ENCODE measurements at regions not wholly inside any gene's neighbourhood (a gene's known extent, or its start where the extent isn't known, plus 50 kb on each side); places are given as distances from the start of the nearest gene placed in this dataset.

DNA sequence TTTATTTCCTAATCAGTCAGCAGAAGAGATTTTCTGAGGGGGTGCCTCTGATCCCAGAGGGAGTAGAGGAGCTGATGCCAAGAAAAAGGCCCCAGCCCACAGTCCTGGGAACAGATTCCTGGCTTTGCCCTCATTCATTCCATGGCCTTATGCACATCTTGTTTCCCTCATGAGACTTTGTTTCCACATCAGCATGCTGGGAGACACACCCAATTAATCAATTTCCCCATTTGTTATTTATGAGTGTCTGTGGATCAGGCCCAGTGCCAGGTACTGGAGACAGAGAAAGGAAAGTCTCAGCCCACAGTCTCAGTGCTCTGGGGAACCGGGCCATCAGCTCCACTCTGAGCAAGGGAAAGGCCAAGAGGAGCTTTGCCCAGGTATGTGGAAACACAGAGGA, 496.2 kb upstream of the ZMIZ1 start:
- TF ChIP-seq SUZ12 (IDR thresholded peaks at IDR 0.05; ENCODE audit: extremely low read depth, insufficient read depth, insufficient read length) (no peak), ZNF274 (IDR thresholded peaks at IDR 0.05; ENCODE audit: low read depth, low read length) (no peak), YY1 (IDR thresholded peaks at IDR 0.05; ENCODE audit: insufficient read depth, insufficient read length) (no peak)

DNA sequence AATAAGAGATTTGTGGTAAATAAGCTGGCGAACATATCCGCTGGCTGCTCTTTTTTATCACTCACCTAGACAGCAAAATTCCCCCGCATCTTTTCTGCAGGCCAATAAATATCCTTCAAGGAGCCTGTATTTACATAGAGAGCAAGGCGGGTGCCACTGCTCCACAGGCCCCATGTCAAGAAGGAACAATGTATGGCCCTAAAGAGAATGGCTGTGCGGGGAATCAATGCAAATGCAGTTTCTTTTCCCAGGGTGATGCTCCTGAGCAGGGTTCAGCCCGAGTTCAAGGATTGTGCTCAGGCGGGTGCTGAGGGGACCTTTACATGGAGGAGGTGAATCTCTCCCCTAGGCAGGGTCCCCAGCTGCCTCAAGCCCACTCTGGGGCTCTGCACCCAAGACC, 494.2 kb upstream of the ZMIZ1 start:
- no peak overlapping the region for H3K9ac ChIP-seq (ENCODE audit: insufficient read length, low read depth)
- peaks cover 3% of the 10 kb centered on the region for H3K27me3 ChIP-seq (ENCODE audit: insufficient read depth, insufficient read length)
- no peak for TF ChIP-seq SUZ12 (IDR thresholded peaks at IDR 0.05; ENCODE audit: extremely low read depth, insufficient read depth, insufficient read length)
- no peak for TF ChIP-seq YY1 (IDR thresholded peaks at IDR 0.05; ENCODE audit: insufficient read depth, insufficient read length)
- TF ChIP-seq ZNF274 (IDR thresholded peaks at IDR 0.05; ENCODE audit: low read depth, low read length), result no peak
- H3K4me3 ChIP-seq (ENCODE audit: insufficient read length, low read depth), result no peak overlapping the region
- no peak for DNase-seq (ENCODE audit: low read depth, low spot score)
- peaks cover 2% of the 10 kb centered on the region for H3K4me1 ChIP-seq (ENCODE audit: insufficient read depth, insufficient read length)
- no peaks in the 10 kb centered on the region for H3K9me3 ChIP-seq (ENCODE audit: insufficient read depth, low read length)
- H3K36me3 ChIP-seq (ENCODE audit: insufficient read depth, insufficient read length, low read length), result no peaks in the 10 kb centered on the region

More for the DNA sequence above, 496.2 kb upstream of the ZMIZ1 start:
- no peak overlapping the region for H3K9ac ChIP-seq (ENCODE audit: insufficient read length, low read depth)
- no peaks in the 10 kb centered on the region for H3K36me3 ChIP-seq (ENCODE audit: insufficient read depth, insufficient read length, low read length)
- H3K27me3 ChIP-seq (ENCODE audit: insufficient read depth, insufficient read length), result peaks cover 3% of the 10 kb centered on the region
- H3K4me1 ChIP-seq (ENCODE audit: insufficient read depth, insufficient read length), result peaks cover 2% of the 10 kb centered on the region
- DNase-seq (ENCODE audit: low read depth, low spot score), result no peak
- no peaks in the 10 kb centered on the region for H3K9me3 ChIP-seq (ENCODE audit: insufficient read depth, low read length)
- H3K4me3 ChIP-seq (ENCODE audit: insufficient read length, low read depth), result no peak overlapping the region

DNA sequence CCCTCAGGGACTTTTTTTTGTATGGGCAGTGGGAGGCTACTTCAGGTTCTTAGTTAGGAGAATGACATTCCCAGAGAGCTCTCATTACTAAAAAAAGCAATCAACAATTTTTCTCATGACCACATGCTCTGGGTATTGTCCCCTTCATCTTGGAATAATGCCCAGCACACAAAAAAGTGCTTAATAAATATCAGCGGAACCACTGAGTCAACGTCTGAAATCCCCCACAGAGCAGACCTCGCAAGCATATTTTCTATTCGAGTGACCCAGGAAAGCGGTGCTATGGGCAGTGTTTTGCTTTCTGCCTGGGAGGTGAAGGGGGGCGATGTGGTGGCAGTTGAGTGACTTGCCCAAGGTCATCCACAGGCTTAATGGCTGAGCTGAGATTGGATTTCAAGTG, 493.4 kb upstream of the ZMIZ1 start:
- Histone ChIP-seq H3K36me3 (ENCODE audit: insufficient read depth, insufficient read length, low read length) (no peaks in the 10 kb centered on the region), H3K4me1 (ENCODE audit: insufficient read depth, insufficient read length) (peaks cover 2% of the 10 kb centered on the region), H3K9ac (ENCODE audit: insufficient read length, low read depth) (no peak overlapping the region), H3K9me3 (ENCODE audit: insufficient read depth, low read length) (no peaks in the 10 kb centered on the region), H3K4me3 (ENCODE audit: insufficient read length, low read depth) (no peak overlapping the region), H3K27me3 (ENCODE audit: insufficient read depth, insufficient read length) (no peaks in the 10 kb centered on the region)
- TF ChIP-seq SUZ12 (IDR thresholded peaks at IDR 0.05; ENCODE audit: extremely low read depth, insufficient read depth, insufficient read length) (no peak), ZNF274 (IDR thresholded peaks at IDR 0.05; ENCODE audit: low read depth, low read length) (no peak), YY1 (IDR thresholded peaks at IDR 0.05; ENCODE audit: insufficient read depth, insufficient read length) (no peak)
- DNase-seq (ENCODE audit: low read depth, low spot score), result no peak

DNA sequence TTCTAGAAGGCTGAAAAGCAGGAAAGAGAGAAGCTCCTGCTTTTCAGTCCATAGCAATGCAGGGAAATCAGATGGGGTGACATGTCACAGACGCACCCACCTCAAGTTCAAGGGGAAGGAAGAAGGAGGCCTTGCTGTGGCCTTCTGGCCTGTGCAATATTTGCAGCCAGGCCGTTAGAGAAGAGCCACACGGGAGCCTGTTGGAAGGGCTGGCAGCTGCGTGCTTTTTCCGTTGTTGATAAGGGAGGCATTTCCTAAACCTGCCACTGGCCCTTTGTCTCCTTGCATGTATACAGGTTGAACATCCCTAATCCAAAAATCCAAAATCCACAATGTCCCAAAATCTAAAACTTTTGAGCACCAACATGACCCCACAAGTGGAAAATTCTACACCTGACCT, 492.5 kb upstream of the ZMIZ1 start:
- peaks cover 2% of the 10 kb centered on the region for H3K4me1 ChIP-seq (ENCODE audit: insufficient read depth, insufficient read length)
- TF ChIP-seq YY1 (IDR thresholded peaks at IDR 0.05; ENCODE audit: insufficient read depth, insufficient read length), result no peak
- no peak for TF ChIP-seq ZNF274 (IDR thresholded peaks at IDR 0.05; ENCODE audit: low read depth, low read length)
- no peak for TF ChIP-seq SUZ12 (IDR thresholded peaks at IDR 0.05; ENCODE audit: extremely low read depth, insufficient read depth, insufficient read length)
- no peak overlapping the region for H3K9ac ChIP-seq (ENCODE audit: insufficient read length, low read depth)
- H3K4me3 ChIP-seq (ENCODE audit: insufficient read length, low read depth), result no peak overlapping the region
- no peaks in the 10 kb centered on the region for H3K36me3 ChIP-seq (ENCODE audit: insufficient read depth, insufficient read length, low read length)
- no peak for DNase-seq (ENCODE audit: low read depth, low spot score)
- H3K9me3 ChIP-seq (ENCODE audit: insufficient read depth, low read length), result no peaks in the 10 kb centered on the region
- no peaks in the 10 kb centered on the region for H3K27me3 ChIP-seq (ENCODE audit: insufficient read depth, insufficient read length)

DNA sequence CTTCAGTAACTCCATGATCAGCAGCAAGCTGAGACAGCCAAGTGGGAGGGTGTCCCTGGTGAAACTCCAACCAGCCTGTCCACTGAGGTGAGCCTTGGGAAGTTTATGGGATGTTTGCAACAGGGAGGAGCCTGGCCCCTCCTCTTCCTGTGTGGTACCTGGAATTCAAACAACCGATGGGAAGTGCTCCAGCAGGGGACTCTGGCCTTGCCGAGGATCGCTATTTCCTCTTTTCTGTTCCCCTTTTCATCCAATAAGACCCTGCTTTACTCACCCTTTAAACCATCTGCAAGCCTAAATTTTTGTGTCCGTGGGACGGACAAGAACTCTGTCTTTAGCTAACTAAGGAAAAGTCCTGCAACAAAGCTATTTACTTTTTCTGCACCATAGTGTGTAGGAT, 491.1 kb upstream of the ZMIZ1 start:
- TF ChIP-seq SUZ12 (IDR thresholded peaks at IDR 0.05; ENCODE audit: extremely low read depth, insufficient read depth, insufficient read length) (no peak), YY1 (IDR thresholded peaks at IDR 0.05; ENCODE audit: insufficient read depth, insufficient read length) (no peak), ZNF274 (IDR thresholded peaks at IDR 0.05; ENCODE audit: low read depth, low read length) (no peak)
- Histone ChIP-seq H3K27me3 (ENCODE audit: insufficient read depth, insufficient read length) (no peaks in the 10 kb centered on the region), H3K36me3 (ENCODE audit: insufficient read depth, insufficient read length, low read length) (no peaks in the 10 kb centered on the region), H3K4me3 (ENCODE audit: insufficient read length, low read depth) (no peak overlapping the region), H3K4me1 (ENCODE audit: insufficient read depth, insufficient read length) (peaks cover 2% of the 10 kb centered on the region), H3K9me3 (ENCODE audit: insufficient read depth, low read length) (no peaks in the 10 kb centered on the region), H3K9ac (ENCODE audit: insufficient read length, low read depth) (no peak overlapping the region)
- DNase-seq (ENCODE audit: low read depth, low spot score), result no peak

DNA sequence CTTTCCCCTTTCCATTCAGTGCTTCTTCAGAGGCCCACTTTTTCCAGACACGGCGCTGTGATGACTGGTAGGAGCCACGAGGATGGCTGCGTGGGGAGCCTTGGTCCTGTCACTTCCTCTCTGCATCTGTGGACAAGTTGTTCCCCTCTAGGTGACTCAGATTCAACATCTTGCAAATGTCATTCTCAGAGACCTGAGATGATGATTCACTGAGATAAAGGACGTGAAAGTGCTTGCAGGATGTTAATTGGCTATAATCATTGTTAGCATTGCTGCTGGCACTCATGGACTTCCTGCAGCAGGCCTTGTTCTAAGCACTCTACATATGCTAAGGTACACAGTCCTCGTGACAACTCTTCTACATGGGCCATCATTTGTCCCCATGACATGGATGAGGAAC, 489.8 kb upstream of the ZMIZ1 start:
- H3K36me3 ChIP-seq (ENCODE audit: insufficient read depth, insufficient read length, low read length), result no peaks in the 10 kb centered on the region
- no peak overlapping the region for H3K9ac ChIP-seq (ENCODE audit: insufficient read length, low read depth)
- no peak for DNase-seq (ENCODE audit: low read depth, low spot score)
- TF ChIP-seq YY1 (IDR thresholded peaks at IDR 0.05; ENCODE audit: insufficient read depth, insufficient read length), result no peak
- no peak for TF ChIP-seq SUZ12 (IDR thresholded peaks at IDR 0.05; ENCODE audit: extremely low read depth, insufficient read depth, insufficient read length)
- TF ChIP-seq ZNF274 (IDR thresholded peaks at IDR 0.05; ENCODE audit: low read depth, low read length), result no peak
- H3K4me1 ChIP-seq (ENCODE audit: insufficient read depth, insufficient read length), result peaks cover 2% of the 10 kb centered on the region
- no peaks in the 10 kb centered on the region for H3K27me3 ChIP-seq (ENCODE audit: insufficient read depth, insufficient read length)
- no peak overlapping the region for H3K4me3 ChIP-seq (ENCODE audit: insufficient read length, low read depth)
- no peaks in the 10 kb centered on the region for H3K9me3 ChIP-seq (ENCODE audit: insufficient read depth, low read length)

DNA sequence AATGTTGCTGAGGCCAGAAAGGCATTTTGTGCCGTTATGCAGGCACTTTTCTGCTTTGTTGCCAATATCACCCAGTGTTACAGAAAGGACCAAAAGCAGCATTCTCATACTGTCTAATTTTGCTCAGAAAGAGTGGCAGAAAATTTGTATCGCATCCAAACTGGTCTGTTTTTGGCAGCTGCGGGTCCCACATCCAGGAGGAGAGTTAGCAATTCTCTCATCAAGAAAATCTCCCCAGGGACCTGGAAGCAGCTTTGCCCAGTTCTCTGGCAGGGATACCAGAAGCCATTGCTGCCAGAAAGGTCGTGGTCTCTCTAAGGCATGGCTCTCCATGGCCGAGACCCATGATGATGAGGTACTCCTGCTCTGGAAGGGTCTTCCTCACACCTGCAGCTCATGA, 489.2 kb upstream of the ZMIZ1 start:
- Histone ChIP-seq H3K9me3 (ENCODE audit: insufficient read depth, low read length) (no peaks in the 10 kb centered on the region), H3K36me3 (ENCODE audit: insufficient read depth, insufficient read length, low read length) (no peaks in the 10 kb centered on the region), H3K9ac (ENCODE audit: insufficient read length, low read depth) (no peak overlapping the region), H3K27me3 (ENCODE audit: insufficient read depth, insufficient read length) (no peaks in the 10 kb centered on the region), H3K4me1 (ENCODE audit: insufficient read depth, insufficient read length) (peaks cover under 1% of the 10 kb centered on the region), H3K4me3 (ENCODE audit: insufficient read length, low read depth) (no peak overlapping the region)
- DNase-seq (ENCODE audit: low read depth, low spot score), result no peak
- no peak for TF ChIP-seq ZNF274 (IDR thresholded peaks at IDR 0.05; ENCODE audit: low read depth, low read length)

DNA sequence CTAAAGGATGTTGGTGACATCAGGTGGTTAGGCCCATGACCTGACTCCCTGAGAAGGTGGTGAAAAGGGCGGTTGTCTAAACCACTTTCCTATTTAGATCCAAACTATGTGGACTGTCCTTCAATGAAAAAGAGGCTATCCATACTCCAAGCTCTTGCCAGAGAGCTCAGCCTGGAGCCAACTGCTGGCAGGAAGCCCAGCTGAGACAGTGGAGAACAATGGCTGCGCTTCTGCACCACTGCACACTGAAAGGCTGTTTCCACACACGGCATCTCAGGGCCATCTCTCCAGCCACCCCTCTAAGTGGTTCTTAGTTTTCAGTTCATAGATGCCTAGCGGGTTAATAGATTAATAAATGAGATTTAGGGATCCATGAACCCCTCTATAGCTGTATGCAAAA, 488.8 kb upstream of the ZMIZ1 start:
- Histone ChIP-seq H3K9me3 (ENCODE audit: insufficient read depth, low read length) (no peaks in the 10 kb centered on the region), H3K4me1 (ENCODE audit: insufficient read depth, insufficient read length) (no peaks in the 10 kb centered on the region), H3K4me3 (ENCODE audit: insufficient read length, low read depth) (no peak overlapping the region), H3K36me3 (ENCODE audit: insufficient read depth, insufficient read length, low read length) (no peaks in the 10 kb centered on the region), H3K9ac (ENCODE audit: insufficient read length, low read depth) (no peak overlapping the region), H3K27me3 (ENCODE audit: insufficient read depth, insufficient read length) (no peaks in the 10 kb centered on the region)
- TF ChIP-seq YY1 (IDR thresholded peaks at IDR 0.05; ENCODE audit: insufficient read depth, insufficient read length) (no peak), ZNF274 (IDR thresholded peaks at IDR 0.05; ENCODE audit: low read depth, low read length) (no peak), SUZ12 (IDR thresholded peaks at IDR 0.05; ENCODE audit: extremely low read depth, insufficient read depth, insufficient read length) (no peak)
- DNase-seq (ENCODE audit: low read depth, low spot score), result no peak
